Activated CD4-positive, alpha-beta T cell treated with anti-CD3 and anti-CD28 coated beads for 4 hours (primary cell): ENCODE measurements at regions not wholly inside any gene's neighbourhood (a gene's known extent, or its start where the extent isn't known, plus 50 kb on each side); places are given as distances from the start of the nearest gene placed in this dataset.

ENCODE experiments used
- DNase-seq, 2 donors: peaks; one replicate each; pipeline ENCODE4 v3.0.0-alpha.2; 2020

- no peak for DNase-seq
These were observed 664.9 kb upstream of the LCORL start for GRCh38 chr4:18686338-18687037.

DNA sequence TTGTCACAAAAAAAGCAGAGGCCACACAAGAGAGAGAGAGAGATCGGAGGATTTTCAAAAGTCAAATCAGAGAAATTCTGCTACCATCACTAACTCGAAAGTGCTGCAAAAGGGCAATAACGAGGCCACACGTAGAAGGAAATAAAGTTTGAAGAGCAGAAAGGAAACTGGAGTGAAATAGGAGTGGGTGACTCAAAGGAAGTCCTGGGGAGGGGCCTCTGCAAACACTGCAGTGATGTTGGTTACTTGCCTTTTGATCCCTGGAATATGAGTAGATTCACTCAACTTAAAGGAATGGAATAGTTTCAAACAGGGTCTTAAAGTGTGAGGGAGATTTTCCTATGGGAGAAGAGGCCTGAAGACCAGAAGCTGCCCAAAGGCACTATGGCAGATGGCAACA lies 663.4 kb upstream of the LCORL start:
- no peak for DNase-seq

DNA sequence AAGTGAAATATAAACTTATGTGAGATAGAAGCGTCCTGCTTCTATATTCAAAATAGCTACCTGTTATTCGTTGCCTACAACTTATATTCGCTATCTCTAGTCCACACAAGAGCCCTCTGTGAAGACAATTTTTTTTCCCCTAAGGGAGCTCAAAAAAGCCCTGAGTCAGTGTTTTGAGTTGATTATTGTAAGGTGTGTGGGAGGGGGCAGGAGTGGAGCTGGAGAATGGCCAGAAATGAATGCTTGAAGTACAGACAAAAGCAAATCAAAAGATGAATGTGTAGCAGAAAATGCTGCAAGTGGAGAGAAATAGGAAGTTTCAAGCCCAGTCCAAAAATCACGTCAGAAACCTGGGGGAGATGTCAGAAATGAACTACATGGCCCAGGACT lies 655.0 kb upstream of the LCORL start:
- no peak for DNase-seq

DNA sequence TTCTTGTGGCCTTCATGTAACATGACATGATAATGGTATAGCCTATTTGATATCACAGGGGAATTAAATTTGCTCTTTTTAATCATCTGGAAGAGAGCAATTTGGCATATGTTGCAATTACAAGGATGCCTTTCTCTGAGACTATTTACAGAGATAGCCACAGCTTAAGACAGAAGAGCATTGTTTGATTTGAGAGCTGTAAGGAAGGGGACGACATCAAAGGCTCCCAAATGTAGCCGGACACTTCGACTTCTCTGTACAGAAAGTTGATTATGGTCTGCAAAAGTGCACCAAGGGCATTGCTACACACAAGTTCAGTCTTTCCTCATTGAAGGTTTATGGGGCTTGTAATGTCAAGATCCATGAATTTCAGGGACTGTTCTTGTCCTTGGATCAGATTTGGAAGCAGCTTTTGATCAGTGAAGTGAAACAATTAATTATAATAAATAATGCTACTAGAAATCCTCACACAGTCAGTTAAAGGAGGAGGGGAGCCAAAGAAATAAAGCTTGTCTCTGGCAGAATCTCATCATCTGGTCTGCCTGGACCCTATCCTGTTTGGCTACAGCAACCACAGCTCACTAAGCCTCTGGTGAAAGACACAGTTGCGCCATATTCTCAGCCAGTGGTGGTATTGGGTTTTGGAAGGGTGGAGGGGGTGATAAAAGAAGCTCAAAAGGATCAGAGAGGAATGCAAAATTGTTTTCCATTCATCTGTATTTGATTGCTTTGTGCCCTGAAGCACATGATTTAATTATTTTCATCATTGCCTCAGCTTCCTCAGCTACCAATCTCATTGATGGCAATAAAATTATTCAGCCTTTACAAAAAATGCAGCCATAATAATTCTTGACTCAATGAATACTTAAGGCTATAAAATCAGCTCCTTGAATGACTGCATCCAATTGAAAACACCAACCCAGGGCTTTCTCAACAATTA lies 654.3 kb upstream of the LCORL start:
- no peak for DNase-seq

- no peak for DNase-seq
These were observed 648.5 kb upstream of the LCORL start for GRCh38 chr4:18670034-18670433.

DNA sequence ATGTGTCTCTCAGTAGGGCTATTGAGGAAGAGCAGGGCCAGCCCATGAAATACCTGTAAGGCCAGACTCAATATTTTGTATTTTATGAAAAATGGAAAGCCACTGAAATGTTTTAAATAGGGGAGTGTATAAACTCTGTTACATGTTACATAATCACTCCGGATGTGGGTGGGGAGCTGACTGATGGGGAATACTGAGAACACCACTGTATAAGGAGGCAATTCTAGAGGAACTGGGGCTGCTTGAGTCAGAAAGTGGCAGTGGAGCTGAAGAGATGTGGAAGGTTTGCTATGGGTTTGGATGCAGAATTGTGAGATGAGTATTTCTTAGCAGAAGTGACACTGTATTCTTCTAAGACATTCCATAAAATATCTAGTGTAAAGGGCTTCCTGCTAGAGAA lies 647.8 kb upstream of the LCORL start:
- DNase-seq, result no peak

DNA sequence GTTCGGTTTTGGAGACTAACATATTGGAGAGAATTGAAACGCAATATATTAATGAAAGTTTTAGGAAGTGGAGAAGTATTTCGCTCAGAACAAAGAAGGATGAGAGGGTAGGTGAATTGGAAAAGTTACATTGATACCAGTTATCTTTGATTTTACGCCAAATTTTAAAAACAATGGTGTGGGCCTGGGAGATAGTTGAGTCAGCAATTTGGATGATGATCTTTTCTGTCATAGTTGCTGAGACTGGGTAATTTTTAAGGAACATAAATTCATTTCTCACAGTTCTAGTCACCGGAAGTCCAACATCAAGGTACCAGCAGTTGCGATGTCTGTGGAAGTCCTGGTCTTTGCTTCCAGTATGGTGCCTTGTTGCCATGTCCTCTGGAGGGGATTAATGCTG lies 644.8 kb upstream of the LCORL start:
- no peak for DNase-seq

DNA sequence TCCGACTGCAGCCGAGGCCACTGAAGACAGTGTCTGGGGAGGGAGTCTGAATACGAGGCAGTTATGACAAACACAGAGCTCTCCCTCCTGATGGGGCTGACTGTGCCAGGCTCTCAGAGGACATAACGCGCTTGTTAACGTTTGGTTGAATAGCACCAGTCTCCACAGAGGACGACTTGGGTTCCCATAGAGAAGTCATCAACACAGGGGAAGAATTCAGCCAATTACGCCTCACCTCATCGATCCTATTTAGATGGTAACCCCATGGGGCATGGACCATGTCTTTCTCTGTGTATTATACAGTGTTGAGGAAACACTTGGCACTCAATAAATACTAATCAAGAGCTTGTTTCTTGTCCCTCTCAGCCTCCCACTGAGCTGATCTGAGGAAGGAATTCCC lies 642.6 kb upstream of the LCORL start:
- DNase-seq, result no peak

GRCh38 chr4:18645351-18645750 lies 623.8 kb upstream of the LCORL start:
- no peak for DNase-seq

DNA sequence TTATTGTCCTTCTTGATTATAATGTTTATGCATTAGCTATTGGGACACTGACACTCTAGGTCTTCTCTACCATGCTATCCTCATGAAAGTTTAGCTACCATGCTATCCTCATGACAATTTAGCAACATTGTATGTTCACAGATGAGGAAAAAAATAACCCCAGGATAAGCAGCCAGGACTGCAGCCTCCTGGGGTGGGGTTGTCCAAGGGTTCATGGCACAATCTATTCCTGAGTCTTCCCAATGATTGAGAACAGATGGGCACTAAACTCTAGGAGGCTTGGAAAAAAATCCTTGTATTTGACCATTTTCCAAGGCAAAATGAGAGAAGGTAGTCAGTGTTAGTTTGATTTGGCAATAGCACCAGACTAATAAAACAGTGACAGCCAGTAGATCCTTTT lies 619.8 kb upstream of the LCORL start:
- no peak for DNase-seq

GRCh38 chr4:18638031-18638430 lies 616.5 kb upstream of the LCORL start:
- no peak for DNase-seq

DNA sequence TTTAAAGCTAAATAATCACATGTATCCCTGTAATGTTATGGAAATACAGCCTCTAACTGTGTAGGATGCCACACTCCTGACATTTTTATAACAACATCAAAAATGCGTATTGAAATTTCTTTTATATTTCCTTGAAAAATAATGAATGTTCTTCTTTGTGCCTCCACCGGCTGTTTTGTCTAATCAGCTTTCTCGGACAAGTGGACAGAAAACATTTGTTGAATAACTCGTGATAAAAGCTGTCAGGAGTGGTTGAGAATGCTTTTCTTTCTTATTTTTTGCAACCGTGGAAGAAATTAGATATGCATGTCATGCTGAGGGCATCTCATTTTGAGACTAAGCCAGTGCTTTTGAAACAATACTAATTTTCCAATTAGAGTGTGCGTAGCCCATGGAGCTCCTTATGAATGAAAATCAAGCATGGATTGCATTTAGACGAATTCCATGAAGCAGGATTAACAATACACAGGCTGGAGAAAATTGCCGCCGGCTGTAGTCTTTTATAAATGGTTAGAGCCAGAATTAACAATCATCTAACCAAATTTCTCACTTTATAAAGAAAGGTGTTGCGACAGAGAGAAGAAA lies 614.5 kb upstream of the LCORL start:
- DNase-seq, result no peak

- no peak for DNase-seq
These were observed 614.0 kb upstream of the LCORL start for GRCh38 chr4:18635531-18635930.

- no peak for DNase-seq
These were observed 610.0 kb upstream of the LCORL start for GRCh38 chr4:18631586-18631985.

GRCh38 chr4:18630218-18631110 lies 608.9 kb upstream of the LCORL start:
- no peak for DNase-seq

GRCh38 chr4:18627447-18628005 lies 606.0 kb upstream of the LCORL start:
- no peak for DNase-seq

DNA sequence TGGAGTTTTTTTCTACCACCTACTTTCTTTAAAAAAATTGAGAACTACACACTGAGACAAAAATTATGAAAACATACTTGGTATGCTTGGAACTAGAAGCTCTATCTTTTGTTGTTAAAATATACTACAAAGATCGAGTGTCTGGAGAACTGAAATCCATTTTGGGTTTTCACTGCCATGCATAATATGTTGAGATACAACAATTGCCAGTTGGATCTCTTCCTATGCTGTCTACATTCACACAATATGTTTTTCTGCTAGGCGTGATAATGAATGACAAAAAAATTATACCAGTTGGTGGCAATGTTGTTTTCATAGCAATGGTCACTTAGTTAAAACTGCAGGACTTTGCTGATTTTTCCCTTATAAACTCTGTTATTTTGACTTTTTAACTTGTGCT lies 605.4 kb upstream of the LCORL start:
- no peak for DNase-seq

DNA sequence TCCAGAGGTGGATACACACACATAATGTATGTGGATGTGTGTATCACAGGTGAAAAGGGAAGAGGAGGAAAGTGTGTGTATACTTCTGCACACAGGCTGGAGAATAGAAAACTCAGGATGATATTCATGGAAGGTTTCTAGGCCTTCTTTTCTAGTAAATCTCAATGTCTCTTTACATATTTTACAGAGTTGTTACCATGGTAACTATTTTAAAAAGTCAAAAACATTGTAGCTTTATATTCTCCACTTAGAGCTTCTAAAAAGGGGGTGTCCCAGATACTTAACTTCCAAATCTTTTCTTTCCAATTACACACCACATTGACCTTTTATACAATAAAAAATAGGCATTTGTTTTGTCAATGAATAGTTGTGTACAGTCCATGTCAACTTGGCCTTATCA lies 604.8 kb upstream of the LCORL start:
- DNase-seq, result no peak

DNA sequence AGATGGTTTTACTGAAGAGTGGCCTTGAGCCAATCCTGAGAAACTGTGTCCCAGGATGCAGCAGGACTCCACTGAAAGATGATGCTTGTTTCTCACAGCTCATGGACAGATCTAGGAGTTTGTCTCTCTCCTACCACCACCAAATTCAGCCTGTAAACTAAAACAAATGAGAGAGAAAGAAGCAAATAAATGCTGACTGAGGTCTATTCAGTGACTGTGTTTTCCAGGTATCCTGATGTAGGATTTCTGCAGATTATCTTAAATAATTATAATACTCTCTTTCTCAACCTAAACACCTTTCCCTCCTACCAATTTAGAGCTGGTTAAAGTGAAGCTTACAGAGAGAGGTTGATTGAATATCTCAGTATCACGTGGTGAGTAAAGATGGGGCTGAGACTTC lies 599.6 kb upstream of the LCORL start:
- DNase-seq, result no peak

GRCh38 chr4:18616720-18617119 lies 595.2 kb upstream of the LCORL start:
- DNase-seq, result no peak

DNA sequence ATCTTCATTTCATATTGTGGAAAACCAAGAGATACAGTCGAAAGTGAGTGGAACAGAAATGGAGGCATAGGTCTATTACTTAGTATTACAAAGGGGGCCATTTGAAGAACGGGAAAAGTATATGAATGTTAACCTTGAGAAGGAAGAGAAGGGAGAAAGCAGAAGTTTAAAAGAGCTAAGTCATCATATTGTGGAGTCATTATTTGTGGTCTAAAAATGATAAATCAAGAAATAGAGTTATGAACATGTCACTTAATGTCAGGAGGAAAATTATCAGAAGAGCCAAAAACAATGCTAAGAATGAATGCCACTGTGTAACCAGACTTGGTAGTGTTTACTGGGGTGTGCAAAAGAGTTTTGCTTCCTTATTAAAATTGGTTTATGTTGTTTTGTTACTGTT lies 589.5 kb upstream of the LCORL start:
- no peak for DNase-seq

GRCh38 chr4:18608908-18609533 lies 587.5 kb upstream of the LCORL start:
- DNase-seq, result no peak
